Stimulated activated CD4-positive, alpha-beta T cell treated with anti-CD3 and anti-CD28 coated beads, Interleukin-15, amount 100 ng/mL, for 1 hour (primary cell): ENCODE measurements at regions not wholly inside any gene's neighbourhood (a gene's known extent, or its start where the extent isn't known, plus 50 kb on each side); places are given as distances from the start of the nearest gene placed in this dataset.
"Not testable (repeated sequence)": the region's sequence is repeated elsewhere in the genome, so short reads cannot be mapped to it uniquely, and the experiment has no call there.

ENCODE experiments used
- DNase-seq, 2 donors: peaks; one replicate each; pipeline ENCODE4 v3.0.0-alpha.2; 2020; ENCODE audit warnings: low read depth in 1 of 2, low spot score in 1 of 2

DNA sequence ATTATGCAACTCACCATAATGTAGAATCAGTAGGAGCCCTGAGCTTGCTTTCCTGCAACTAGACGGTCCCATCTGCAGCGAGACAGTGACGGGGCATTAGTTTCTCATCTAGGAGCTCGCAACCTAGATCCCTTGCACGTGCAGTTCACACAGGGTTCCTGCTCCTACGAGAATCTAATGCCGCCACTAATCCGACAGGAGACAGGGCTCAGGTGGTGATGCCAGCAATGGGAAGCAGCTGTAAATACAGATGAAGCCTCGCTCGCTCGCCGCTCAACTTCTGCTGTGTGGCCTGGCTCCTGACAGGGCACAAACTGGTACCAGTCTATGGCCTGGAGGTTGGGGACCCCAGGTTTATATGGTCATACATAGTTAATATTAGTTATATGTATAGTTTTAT lies 394.5 kb downstream of the NPIPA8 start:
- DNase-seq, result no peak

DNA sequence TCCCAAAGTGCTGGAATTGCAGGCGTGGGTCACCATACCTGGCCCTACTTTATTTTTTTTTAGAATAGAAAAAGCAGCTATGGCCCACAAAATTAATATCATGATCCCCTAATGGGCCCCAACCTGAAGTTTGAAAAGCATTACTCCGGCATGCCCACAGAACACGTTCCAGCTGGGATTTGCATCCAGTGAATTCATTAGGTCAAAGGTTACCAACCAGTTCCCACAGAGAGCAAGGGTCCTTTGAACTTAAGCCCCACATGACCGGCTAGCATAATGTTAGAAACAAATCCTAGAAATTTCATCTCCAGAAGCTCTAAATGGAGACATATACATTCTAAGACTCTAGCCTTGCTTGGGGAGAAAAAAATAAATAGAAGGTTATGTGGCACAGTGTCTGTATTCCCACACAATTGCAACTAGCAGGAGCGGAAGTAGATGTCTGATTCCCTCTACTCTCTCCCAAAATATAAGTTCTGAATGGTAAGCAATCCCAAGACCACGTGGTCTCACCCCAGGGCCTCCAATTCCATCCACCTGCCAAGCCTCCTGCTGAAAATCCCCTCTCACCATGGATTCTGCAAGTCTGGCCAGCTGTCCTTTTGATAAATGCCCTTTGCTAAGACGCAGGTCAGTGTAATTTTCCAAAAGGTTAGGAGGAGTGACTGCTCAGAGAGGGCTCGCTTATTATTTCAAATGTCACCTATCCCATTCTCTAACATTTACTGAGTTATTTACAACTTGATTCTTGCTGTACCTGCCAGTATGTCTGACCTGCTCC lies 395.8 kb downstream of the NPIPA8 start:
- DNase-seq, result no peak

DNA sequence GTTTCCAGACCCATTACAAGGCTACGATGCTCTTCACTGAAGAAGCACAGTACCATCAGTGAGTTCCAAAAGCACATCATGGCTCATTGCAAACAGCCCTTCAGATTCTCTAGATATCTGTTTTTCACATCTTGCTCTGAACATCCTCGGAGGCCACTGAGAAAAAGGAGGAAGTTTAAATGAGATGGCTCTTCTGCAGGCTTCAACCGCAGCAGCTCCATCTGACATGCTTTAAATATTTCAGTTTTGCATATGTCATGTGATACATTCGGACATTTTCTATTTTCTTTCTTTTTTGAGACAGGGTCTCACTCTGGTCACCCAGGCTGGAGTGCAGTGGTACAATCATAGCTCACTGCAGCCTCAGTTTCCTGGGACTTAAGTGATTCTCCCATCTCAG lies 396.8 kb downstream of the NPIPA8 start:
- no peak for DNase-seq

DNA sequence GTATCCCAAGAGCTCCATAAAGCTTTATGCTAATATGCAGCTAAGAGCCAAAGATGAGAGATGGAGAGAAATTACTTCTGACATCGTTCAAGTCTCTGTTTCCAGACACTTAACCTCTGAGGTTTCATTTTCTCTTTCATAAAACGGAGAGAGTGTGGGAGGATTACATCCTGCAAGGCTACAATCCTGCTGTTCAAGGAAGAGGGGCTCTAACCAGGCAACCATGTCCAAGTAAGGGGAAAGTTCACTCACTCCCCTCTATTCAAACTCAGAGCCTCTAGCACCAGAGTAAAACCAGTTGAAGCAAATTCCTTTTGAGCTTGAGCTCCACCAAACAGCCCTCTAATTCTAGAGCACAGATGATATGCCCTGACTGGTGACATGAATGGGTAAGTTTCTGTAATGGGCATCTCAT lies 397.4 kb downstream of the NPIPA8 start:
- no peak for DNase-seq

DNA sequence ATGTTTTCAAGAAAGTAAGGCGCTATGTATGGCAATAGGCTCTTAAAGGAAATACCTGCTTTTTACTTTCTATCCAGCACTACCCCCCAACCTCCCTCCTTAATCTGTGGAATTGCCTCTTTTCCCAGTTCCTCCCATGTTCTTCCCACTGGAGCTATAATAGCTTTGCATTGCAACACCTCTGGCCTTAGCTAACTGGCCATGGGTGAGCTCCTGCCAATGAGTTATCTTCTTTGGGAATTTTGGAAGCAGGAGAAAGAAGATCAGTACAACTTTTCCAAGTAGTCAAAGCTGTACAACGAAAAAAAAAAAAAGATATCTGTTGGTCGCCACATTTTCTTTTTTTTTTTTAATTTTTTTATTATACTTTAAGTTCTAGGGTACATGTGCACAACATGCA lies 398.0 kb downstream of the NPIPA8 start:
- DNase-seq, result no peak

DNA sequence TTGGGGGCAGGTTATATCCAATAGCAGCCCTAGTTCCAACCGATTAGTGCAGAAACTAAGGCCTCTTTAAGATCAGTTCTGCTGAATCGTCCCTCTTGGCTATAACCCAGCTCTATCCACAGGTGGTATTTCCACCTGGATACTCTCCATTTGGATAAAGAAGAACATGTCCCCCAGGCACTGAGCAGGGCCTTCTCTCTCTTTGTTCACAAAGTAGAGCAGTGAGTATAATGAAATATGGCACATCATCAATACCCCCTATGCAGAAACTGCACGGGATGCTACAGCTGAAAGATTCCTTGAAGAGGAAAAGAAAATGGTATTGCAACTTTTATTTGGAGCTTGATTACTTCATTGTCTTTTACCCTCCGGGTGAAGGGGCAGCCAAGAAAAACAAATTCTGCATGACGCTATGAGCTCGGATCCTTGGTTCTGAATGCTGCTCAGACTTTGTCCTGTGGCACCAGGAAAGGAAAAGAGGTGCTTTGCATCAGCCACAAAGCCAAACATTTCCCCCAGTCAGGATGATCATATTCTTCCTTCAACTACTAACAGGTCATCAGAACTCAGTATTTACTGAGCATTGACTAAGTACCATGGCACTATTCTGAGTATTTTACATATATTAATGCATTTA lies 399.7 kb downstream of the NPIPA8 start:
- DNase-seq, result no peak

DNA sequence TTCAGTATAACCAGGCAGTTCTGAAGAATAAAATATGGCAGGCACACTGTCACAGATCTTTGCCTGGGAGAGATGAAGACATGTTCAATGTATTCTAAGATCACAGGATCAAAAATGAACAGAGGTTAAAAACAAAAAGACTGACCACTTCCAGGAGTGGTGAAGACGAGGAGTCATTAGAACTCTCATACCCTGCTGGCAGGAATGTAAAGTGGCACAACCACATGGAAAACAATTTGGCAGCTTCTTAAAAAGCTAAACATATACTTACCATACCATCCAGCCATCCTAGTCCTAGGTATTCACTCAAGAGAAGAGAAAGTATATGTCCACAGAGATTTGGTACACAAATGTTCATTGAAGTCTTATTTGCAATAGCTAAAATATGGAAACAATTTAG lies 406.3 kb downstream of the NPIPA8 start:
- no peak for DNase-seq

DNA sequence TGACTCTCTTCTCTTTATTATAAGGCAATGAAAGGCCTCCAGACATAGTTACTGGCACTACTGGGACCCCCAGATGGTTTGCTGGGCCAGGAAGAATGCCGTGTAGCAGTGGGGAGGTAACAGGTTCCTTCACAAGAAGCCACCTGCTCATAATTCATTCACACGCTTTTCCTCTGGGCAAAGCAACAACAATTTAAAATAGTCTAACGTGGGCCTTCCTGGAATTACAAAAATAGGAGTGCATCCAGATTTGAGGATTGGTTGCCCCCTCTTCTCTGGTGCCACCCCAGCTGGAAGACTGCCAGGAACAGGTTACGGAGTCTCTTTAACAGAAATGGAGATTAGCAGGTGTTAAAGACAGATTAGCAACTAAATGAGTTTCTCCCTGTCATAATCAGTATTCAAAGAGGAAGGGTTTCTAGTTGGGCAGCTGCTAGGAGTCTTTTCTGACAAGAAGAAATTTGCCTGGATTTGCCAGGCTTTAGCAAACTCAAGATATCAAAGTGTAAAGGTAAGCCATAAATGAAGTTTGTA lies 409.6 kb downstream of the NPIPA8 start:
- no peak for DNase-seq

DNA sequence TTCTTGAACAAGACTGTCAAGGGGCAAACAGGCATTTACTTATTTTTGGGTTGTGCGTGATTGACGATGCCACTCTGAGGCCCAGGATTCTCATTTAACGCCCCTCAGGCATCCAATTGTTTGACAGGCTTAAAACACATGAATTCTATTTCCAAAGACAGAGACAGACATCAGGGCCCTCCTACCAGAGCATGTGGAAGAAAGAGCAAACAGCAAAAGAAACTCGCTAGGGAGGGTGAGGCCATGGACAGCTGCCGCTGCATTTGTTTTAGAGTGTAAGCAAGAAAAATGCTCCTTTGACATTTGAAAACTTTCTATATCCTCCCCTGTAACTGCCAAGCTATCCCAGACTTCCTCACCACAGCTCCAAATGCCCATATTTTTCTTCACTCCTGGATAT lies 410.1 kb downstream of the NPIPA8 start:
- no peak for DNase-seq

DNA sequence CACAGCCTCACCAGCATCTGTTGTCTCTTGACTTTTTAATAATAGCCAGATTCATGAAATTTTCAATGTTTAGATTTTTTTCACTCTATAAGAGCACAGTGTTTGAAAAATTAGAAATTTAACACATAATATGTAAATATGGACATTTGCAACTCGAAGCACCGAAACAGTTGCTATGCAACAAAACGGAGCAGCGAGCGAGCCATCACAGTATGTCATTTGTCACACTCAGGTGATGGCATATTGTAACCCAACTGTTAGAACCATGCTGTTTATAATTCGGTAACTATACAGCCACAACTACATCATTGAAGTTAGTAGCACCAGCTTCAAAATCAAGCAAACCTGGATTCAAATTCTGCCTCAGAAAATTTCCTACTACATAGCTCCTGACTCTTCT lies 410.8 kb downstream of the NPIPA8 start:
- no peak for DNase-seq

DNA sequence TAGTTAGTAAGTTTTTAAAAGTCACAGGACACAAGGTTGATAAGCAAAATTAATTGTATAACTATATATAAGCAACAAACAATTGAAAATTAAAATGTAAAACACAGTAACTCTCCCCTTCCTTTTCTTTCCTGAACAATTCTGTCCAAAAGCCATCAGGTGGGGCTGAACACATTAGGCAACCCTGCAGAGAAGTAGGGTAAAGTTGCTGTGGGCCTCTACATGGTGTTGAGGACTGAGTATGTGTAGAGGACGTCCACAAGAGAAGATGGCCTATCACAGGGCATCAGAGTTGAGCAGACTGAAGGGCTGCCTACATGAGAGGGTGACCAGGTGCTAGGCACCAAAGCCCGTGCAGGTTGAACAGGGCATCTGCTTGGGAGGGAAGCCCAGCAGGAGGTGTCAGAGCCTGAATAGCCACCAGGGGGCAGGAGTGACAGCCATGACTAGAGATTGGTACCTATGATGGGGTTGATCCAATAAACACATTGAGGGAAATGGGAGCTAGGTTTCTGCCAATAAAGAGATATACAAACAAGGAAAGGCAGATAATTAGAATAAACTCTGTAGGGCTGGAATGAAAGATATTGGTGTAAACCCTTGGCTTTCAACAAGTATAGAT lies 415.1 kb downstream of the NPIPA8 start:
- peak in 1 of 2 donors; percentile 16 for DNase-seq

DNA sequence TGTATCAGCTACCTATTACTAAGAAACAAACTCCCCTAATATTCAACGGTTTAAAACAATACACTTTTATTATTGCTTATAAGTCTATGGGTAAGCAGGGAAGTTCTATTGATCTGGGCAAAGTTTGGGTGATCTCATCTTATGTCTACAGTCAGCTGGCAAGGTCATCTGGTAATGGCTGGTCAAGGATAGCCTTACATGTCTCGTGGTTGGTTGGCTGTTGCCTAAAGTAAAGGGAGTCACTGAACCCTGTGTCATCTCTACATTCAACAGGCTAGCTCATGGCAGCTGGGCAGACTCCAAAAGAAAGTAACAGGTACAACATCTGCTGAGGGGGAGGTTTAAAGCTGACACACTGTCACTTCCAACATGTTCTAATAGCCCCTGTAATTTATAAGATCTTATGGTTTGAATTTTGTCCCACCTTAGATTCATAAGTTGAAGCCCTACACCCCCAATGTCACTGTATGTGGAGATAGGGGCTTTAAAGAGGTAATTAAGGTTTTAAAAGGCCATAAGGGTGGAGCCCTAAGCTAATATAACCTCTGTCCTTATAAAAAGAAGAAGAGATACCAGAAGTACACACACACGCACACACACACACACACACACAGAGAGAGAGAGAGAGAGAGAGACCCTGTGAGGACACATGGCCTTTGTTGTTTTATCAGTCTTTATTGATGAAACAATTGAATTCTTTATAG lies 419.1 kb downstream of the NPIPA8 start:
- no peak for DNase-seq

DNA sequence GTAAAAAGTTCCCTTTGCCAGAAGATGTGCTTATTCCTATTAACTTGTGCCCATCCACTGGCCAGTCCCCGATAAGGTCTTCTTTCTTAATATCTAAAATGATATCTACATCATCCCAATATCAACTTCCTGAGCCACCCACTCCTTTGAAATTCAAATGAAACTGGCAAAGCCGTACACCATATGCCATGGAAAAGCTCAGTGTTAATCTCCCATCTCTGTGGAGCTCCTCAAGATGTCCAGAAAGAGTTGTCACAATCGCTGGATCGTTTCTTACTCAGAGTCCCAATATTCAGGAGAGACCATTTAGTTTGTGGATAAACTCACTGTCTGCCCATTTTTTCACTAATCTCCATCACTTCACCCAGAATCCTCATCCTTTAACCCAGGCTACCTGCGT lies 420.7 kb downstream of the NPIPA8 start:
- no peak for DNase-seq

DNA sequence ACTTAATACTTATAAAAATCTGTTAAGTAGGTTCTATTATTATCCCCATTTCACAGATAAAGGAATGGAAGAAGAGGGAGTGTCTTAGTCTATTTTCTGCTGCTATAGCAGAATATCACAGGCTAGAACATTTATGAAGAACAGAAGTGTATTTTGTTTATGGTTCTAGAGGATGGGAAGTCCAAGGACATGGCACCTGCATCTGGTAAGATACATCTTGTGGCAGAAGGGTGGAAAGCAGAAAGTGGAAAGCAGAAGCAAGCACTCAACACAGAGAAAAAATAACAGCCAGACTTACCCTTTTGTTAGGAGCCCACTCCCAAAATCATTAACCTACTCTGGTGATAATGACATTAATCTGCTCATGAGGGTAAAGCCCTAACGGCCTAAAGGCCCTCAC lies 422.4 kb downstream of the NPIPA8 start:
- DNase-seq, result no peak

DNA sequence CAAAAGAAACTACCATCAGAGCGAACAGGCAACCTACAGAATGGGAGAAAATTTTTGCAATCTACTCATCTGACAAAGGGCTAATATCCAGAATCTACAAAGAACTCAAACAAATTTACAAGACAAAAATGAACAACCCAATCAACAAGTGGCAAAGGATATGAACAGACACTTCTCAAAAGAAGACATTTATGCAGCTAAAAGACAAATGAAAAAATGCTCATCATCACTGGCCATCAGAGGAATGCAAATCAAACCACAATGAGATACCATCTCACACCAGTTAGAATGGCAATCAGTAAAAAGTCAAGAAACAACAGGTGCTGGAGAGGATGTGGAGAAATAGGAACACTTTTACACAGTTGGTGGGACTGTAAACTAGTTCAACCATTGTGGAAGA lies 425.0 kb downstream of the NPIPA8 start:
- not testable (repeated sequence) for DNase-seq

DNA sequence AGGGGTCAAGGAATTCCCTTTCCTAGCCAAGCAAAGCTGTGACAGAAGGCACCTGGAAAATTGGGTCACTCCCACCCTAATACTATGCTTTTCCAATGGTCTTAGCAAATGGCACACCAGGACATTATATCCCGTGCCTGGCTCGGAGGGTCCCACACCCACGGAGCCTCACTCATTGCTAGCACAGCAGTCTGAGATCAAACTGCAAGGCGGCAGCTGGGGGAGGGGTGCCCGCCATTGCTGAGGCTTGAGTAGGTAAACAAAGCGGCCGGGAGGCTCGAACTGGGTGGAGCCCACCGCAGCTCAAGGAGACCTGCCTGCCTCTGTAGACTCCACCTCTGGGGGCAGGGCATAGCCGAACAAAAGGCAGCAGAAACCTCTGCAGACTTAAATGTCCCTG lies 429.9 kb downstream of the NPIPA8 start:
- DNase-seq, result not testable (repeated sequence)

DNA sequence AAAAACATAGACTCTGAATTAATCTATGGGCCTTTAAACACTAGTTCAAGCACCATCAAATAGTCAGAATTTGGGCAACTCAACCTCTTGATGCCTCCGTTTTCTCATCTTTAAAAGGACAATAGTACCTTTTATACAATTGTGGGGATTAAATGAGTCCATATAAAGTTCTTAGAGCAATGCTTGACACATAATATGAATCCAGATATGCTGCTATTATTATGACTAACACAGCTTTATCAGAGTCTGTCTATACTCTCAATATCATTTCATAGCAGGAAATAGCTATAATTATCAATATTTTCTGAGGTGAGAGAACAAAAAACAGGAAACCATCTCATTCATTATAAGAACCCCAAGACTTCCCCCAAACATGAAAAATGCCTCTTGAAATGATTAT lies 430.5 kb upstream of the XYLT1 start:
- DNase-seq, result no peak

DNA sequence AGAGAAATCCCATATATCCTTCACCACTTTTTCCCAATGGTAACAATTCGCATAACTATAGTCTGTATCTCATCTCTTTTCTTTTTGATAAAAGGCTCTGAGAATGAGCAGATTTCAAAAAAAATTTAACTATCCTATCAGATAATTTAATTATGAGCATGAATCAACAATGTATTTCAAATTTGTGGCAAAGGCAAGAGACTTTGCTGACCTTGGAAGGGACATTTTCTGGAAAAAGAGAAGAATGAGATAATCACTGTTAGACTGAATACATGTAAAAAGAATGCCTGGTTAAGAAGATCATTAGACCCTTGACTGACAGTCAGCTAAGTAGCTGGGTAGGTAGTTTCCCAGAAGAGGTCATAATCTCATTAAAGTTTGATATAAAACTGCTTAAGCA lies 428.4 kb upstream of the XYLT1 start:
- DNase-seq, result no peak

DNA sequence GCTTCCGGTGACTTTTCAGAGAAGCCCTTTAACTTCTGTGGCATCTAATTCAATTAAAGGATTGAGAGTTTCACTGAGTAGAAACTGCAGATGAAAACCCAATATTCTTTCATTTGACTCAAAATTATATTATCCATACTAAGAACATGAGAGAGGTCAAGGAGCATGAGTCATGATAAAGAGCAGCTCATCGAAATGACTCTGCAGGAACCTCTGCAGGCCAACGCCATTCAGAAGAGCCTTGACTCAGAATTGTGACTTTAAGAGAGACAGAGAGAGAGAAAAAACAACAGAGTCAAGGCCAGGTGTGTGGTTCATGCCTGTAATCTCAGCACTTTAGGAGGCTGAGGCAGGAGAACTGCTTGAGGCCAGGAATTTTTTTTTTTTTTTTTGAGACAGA lies 417.2 kb upstream of the XYLT1 start:
- DNase-seq, result no peak

DNA sequence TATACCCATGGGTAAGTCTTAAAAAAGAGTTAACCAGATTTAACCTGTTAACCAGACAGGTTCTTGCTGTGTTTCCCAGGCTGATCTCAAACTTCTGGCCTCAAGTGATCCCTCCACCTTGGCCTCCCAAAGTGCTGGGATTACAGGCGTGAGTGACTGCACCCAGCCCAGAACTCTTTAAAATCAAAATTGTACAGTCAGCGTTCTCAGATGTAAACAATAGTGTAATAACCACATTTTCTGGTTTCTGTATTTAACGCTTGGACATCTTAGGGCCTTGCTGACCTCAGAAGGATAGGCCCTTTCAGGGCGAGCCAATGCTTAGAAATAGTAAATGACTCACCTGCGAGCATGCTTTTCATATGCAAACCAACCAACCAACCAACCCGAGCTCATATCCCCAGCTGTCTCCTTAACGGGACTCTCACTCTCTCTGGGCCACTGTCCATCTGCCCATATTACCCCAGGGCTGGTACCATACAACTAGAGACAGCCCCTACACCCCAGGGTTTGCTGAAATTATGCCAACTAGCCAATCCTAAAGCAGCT lies 415.0 kb upstream of the XYLT1 start:
- DNase-seq, result no peak

DNA sequence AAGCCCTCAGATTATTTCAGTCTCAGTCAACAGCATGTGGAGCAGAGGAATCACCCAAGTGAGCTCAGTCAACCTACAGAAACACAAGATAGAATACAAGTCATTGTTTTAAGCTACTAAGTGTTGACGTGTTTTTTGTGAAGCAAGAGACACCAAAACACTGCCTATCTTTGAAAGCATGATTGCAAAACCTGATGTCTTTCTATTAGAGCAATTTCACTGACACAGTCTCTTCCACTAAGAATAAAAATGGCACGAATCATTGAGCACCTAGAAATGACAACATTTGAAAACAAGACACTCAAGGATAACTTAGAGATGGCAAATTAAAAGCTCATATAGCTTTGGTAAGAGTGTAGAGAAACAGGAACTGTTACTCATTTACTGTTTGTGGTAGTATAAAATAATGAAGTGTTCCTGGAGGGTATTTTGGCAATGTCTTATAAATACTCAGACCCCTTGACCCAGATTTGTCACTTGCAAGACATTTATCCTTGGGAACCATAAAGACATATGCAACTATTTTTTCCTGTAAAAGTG lies 407.1 kb upstream of the XYLT1 start:
- no peak for DNase-seq
